ENCODE measurements at regions not wholly inside any gene's neighbourhood (a gene's known extent, or its start where the extent isn't known, plus 50 kb on each side); places are given as distances from the start of the nearest gene placed in this dataset.

- Histone ChIP-seq H4K20me1 (ENCODE audit: insufficient read depth) (no peaks in the 10 kb centered on the region), H3K9me2 (no peaks in the 10 kb centered on the region), H3K36me3 (replicated peaks in 1 of 2; ENCODE audit: control insufficient read depth in 1 of 2, insufficient read depth in 2 of 2, low read length in 1 of 2) (no peaks in the 10 kb centered on the region), H3K79me2 (ENCODE audit: insufficient read depth) (no peaks in the 10 kb centered on the region), H3F3A (replicated peaks; ENCODE audit: insufficient read depth) (no peaks in the 10 kb centered on the region), H3K4me2 (no peak overlapping the region), H3K4me1 (ENCODE audit: control insufficient read depth in 1 of 2, insufficient read depth in 2 of 2, low read depth in 1 of 2, low read length in 1 of 2) (peaks cover 0 to 14% of the 10 kb centered on the region in 2 experiments; a peak in 1 of 4 replicates), H3K27me3 (ENCODE audit: insufficient read depth) (no peaks in the 10 kb centered on the region), H2AFZ (ENCODE audit: low read depth) (no peak overlapping the region), H3K27ac (ENCODE audit: low read depth in 2 of 2, low read length in 1 of 2) (peak overlapping the region in 1 of 2 experiments; percentile 34; a peak in 1 of 4 replicates), H3K4me3 (ENCODE audit: low read depth in 2 of 2, low read length in 1 of 2) (no peak overlapping the region), H3K9me3 (no peaks in the 10 kb centered on the region), H3K9ac (no peak overlapping the region)
- no peak for DNase-seq
- WGBS (ENCODE audit: low lambda C conversion rate) = 48% methylated on average over 20 of the region's 20 CpGs
- POLR2A ChIA-PET = no interaction called here
- CTCF ChIA-PET = interaction anchor here (1.9 kb wide), 1 partner anchor 136 kb away, joined by 9 read pairs; no protein-coding TSS in a partner anchor
- peak; percentile 36 for TF ChIP-seq GATA2 (CRISPR knock-in tag; IDR thresholded peaks at IDR 0.05)
- TF ChIP-seq NFIC (IDR thresholded peaks at IDR 0.05; ENCODE audit: borderline replicate concordance) = no peak
Observed at GRCh38 chr16:55256412-55257016, 67.5 kb upstream of the IRX6 start.

- no peak overlapping the region for H3K4me2 ChIP-seq
- H3K9me3 ChIP-seq = no peaks in the 10 kb centered on the region
- no peak overlapping the region for H3K9ac ChIP-seq
- peak; percentile 45 for DNase-seq
- H3F3A ChIP-seq (replicated peaks; ENCODE audit: insufficient read depth) = peaks cover 3% of the 10 kb centered on the region
- peak; percentile 76 for TF ChIP-seq RAD21 (IDR thresholded peaks at IDR 0.05; ENCODE audit: low read length)
- TF ChIP-seq RXRA (IDR thresholded peaks at IDR 0.05; ENCODE audit: borderline replicate concordance, low read depth) = no peak
- peak; percentile 58 for TF ChIP-seq SMC3 (IDR thresholded peaks at IDR 0.05; ENCODE audit: low read depth, low read length)
- TF ChIP-seq CTCF (IDR thresholded peaks at IDR 0.05) = peak; percentile 53
- no peaks in the 10 kb centered on the region for H3K9me2 ChIP-seq
- no peak overlapping the region for H3K27ac ChIP-seq (ENCODE audit: low read depth in 2 of 2, low read length in 1 of 2)
- peak overlapping the region in 1 of 2 experiments; percentile 54; a peak in 1 of 4 replicates for H3K4me3 ChIP-seq (ENCODE audit: low read depth in 2 of 2, low read length in 1 of 2)
- ChIA-PET CTCF (interaction anchor here (0.8 to 1.9 kb wide), 4 partner anchors 9 to 198 kb away, joined by 3 to 9 read pairs (median 4); no protein-coding TSS in a partner anchor), POLR2A (no interaction called here)
- 33% methylated on average over 9 of the region's 9 CpGs for WGBS (ENCODE audit: low lambda C conversion rate)
- no peaks in the 10 kb centered on the region for H3K36me3 ChIP-seq (replicated peaks in 1 of 2; ENCODE audit: control insufficient read depth in 1 of 2, insufficient read depth in 2 of 2, low read length in 1 of 2)
- H2AFZ ChIP-seq (ENCODE audit: low read depth) = no peak overlapping the region
- H3K27me3 ChIP-seq (ENCODE audit: insufficient read depth) = no peaks in the 10 kb centered on the region
- no peaks in the 10 kb centered on the region for H4K20me1 ChIP-seq (ENCODE audit: insufficient read depth)
- peaks cover 0 to 17% of the 10 kb centered on the region in 2 experiments; a peak in 1 of 4 replicates for H3K4me1 ChIP-seq (ENCODE audit: control insufficient read depth in 1 of 2, insufficient read depth in 2 of 2, low read depth in 1 of 2, low read length in 1 of 2)
- no peaks in the 10 kb centered on the region for H3K79me2 ChIP-seq (ENCODE audit: insufficient read depth)
Observed at GRCh38 chr16:55257966-55258613, 65.9 kb upstream of the IRX6 start.

- Histone ChIP-seq H3K4me3 (ENCODE audit: low read depth in 2 of 2, low read length in 1 of 2) (no peak overlapping the region), H3F3A (replicated peaks; ENCODE audit: insufficient read depth) (peaks cover 3% of the 10 kb centered on the region), H3K9me2 (no peaks in the 10 kb centered on the region), H3K27ac (ENCODE audit: low read depth in 2 of 2, low read length in 1 of 2) (no peak overlapping the region), H3K4me1 (ENCODE audit: control insufficient read depth in 1 of 2, insufficient read depth in 2 of 2, low read depth in 1 of 2, low read length in 1 of 2) (peaks cover 0 to 18% of the 10 kb centered on the region in 2 experiments; a peak in 1 of 4 replicates), H4K20me1 (ENCODE audit: insufficient read depth) (no peaks in the 10 kb centered on the region), H3K36me3 (replicated peaks in 1 of 2; ENCODE audit: control insufficient read depth in 1 of 2, insufficient read depth in 2 of 2, low read length in 1 of 2) (no peaks in the 10 kb centered on the region), H3K4me2 (no peak overlapping the region), H3K27me3 (ENCODE audit: insufficient read depth) (no peaks in the 10 kb centered on the region), H3K79me2 (ENCODE audit: insufficient read depth) (no peaks in the 10 kb centered on the region), H2AFZ (ENCODE audit: low read depth) (no peak overlapping the region), H3K9ac (no peak overlapping the region), H3K9me3 (no peaks in the 10 kb centered on the region)
- POLR2A ChIA-PET = no interaction called here
- no peak for DNase-seq
- WGBS (ENCODE audit: low lambda C conversion rate) = 39% methylated on average over 3 of the region's 3 CpGs
- CTCF ChIA-PET = interaction anchor here (1.3 kb wide), 1 partner anchor 20 kb away, joined by 3 read pairs; no protein-coding TSS in a partner anchor
- TF ChIP-seq REST (IDR thresholded peaks at IDR 0.05; ENCODE audit: low read depth, low read length) = no peak
- no peak for TF ChIP-seq GATA2 (CRISPR knock-in tag; IDR thresholded peaks at IDR 0.05)
- TF ChIP-seq TAF1 (IDR thresholded peaks at IDR 0.05; ENCODE audit: borderline replicate concordance, low read depth, low read length) = no peak
- TF ChIP-seq POLR2AphosphoS5 (IDR thresholded peaks at IDR 0.05; ENCODE audit: low read depth, low read length) = no peak
- TF ChIP-seq IRF3 (IDR thresholded peaks at IDR 0.05; ENCODE audit: low read depth, low read length) = no peak
- TF ChIP-seq GABPA (IDR thresholded peaks at IDR 0.05; ENCODE audit: low read depth) = no peak
- no peak for TF ChIP-seq RCOR1 (IDR thresholded peaks at IDR 0.05; ENCODE audit: low read length)
Observed at GRCh38 chr16:55261301-55261700, 62.7 kb upstream of the IRX6 start.

Measured in SK-N-SH (cell line).